OCI-LY3 (cell line): ENCODE measurements at regions not wholly inside any gene's neighbourhood (a gene's known extent, or its start where the extent isn't known, plus 50 kb on each side); places are given as distances from the start of the nearest gene placed in this dataset.

ENCODE experiments used
- H2AFZ ChIP-seq: fragments of 200-600, 300-600 bp; shearing (Covaris generic); 2 replicates; pipeline ENCODE4 v1.6.0; 2014; ENCODE audit warnings: antibody characterized with exemption, low read depth, low read length
- H3K27ac ChIP-seq: fragments of 200-600, 300-600 bp; sonication (generic); 2 replicates; pipeline ENCODE4 v1.5.1; 2014; ENCODE audit warnings: mild to moderate bottlenecking, low read length, moderate library complexity, mixed read lengths
- H3K27me3 ChIP-seq: fragments of 200-600, 300-600 bp; sonication (generic); 2 replicates; pipeline ENCODE4 v1.6.1; 2014; ENCODE audit warnings: low read depth, low read length, mixed read lengths
- H3K36me3 ChIP-seq: fragments of 200-600, 300-600 bp; sonication (generic); replicated peaks from 2 replicates; pipeline ENCODE3; 2014; ENCODE audit warnings: low read depth, low read length, mixed read lengths
- H3K4me1 ChIP-seq: fragments of 300-600, 200-600 bp; sonication (generic); 2 replicates; pipeline ENCODE4 v1.6.1; 2014; ENCODE audit warnings: low read length, mixed read lengths
- H3K4me2 ChIP-seq: fragments of 200-600, 300-600 bp; sonication (generic); 2 replicates; pipeline ENCODE4 v1.6.1; 2014; ENCODE audit warnings: low read length, mixed read lengths
- H3K4me3 ChIP-seq: fragments of 300-600, 200-600 bp; sonication (generic); 2 replicates; pipeline ENCODE4 v1.5.1; 2014; ENCODE audit warnings: antibody characterized with exemption, mild to moderate bottlenecking, low read length, moderate library complexity
- H3K79me2 ChIP-seq: fragments of 300-600, 200-600 bp; shearing (Covaris generic); 2 replicates; pipeline ENCODE4 v1.6.1; 2014; ENCODE audit warnings: mild to moderate bottlenecking, low read length, mixed read lengths
- H3K9ac ChIP-seq: fragments of 300-600, 200-600 bp; shearing (Covaris generic); 2 replicates; pipeline ENCODE4 v1.6.0; 2014; ENCODE audit warnings: mild to moderate bottlenecking, low read length, moderate library complexity
- H3K9me3 ChIP-seq: fragments of 200-600, 300-600 bp; shearing (Covaris generic); 2 replicates; pipeline ENCODE4 v1.6.1; 2014; ENCODE audit warnings: low read length, mixed read lengths; ENCODE audit not compliant: insufficient read depth
- H4K20me1 ChIP-seq: fragments of 200-600, 300-600 bp; sonication (generic); 2 replicates; pipeline ENCODE4 v1.6.1; 2016; ENCODE audit warnings: low read length, mixed read lengths; ENCODE audit not compliant: insufficient read depth
- EZH2phosphoT487 ChIP-seq: fragments of 200-600 bp; shearing (Covaris generic); IDR thresholded peaks from 2 replicates; pipeline ENCODE4 v1.6.1; 2018; ENCODE audit warnings: antibody characterized with exemption, mixed run types, low read depth
- TF ChIP-seq, protein P1 (sequence below): fragments of 200-600, 300-600 bp; sonication (generic); IDR thresholded peaks from 2 replicates; pipeline ENCODE4 v1.5.1; 2014; ENCODE audit warnings: antibody characterized with exemption, low read length, low read depth

DNA sequence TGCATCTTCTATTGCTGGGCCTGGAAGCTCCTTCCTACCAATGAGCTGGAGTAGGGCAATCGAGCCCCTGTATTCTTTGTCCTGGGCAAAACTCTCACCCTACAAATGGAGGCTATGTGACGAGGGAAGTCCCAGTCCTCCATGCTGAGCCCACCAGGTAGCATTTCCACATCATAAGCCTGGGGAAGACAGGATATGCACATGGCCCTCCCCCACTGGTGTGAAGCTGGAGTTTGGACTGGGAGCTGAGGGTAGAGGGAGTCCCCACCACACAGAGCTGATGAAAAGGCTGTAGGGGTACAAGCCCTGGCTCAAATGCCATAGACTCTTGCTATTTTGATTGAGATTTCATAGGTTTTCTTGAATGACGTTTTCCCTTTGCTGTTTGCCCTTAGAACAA lies 99.5 kb upstream of the FOXC1 start:
- no peaks in the 10 kb centered on the region for H3K4me1 ChIP-seq
- TF ChIP-seq, protein P1, sequence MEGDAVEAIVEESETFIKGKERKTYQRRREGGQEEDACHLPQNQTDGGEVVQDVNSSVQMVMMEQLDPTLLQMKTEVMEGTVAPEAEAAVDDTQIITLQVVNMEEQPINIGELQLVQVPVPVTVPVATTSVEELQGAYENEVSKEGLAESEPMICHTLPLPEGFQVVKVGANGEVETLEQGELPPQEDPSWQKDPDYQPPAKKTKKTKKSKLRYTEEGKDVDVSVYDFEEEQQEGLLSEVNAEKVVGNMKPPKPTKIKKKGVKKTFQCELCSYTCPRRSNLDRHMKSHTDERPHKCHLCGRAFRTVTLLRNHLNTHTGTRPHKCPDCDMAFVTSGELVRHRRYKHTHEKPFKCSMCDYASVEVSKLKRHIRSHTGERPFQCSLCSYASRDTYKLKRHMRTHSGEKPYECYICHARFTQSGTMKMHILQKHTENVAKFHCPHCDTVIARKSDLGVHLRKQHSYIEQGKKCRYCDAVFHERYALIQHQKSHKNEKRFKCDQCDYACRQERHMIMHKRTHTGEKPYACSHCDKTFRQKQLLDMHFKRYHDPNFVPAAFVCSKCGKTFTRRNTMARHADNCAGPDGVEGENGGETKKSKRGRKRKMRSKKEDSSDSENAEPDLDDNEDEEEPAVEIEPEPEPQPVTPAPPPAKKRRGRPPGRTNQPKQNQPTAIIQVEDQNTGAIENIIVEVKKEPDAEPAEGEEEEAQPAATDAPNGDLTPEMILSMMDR = no peak
- no peak for TF ChIP-seq EZH2phosphoT487
- H3K27ac ChIP-seq = no peak overlapping the region
- H3K27me3 ChIP-seq = no peaks in the 10 kb centered on the region
- H3K4me3 ChIP-seq = no peak overlapping the region
- H4K20me1 ChIP-seq = no peaks in the 10 kb centered on the region
- no peaks in the 10 kb centered on the region for H3K79me2 ChIP-seq
- H3K9me3 ChIP-seq = no peaks in the 10 kb centered on the region
- H3K36me3 ChIP-seq = no peaks in the 10 kb centered on the region
- no peak overlapping the region for H3K9ac ChIP-seq
- no peak overlapping the region for H3K4me2 ChIP-seq
- H2AFZ ChIP-seq = no peak overlapping the region

DNA sequence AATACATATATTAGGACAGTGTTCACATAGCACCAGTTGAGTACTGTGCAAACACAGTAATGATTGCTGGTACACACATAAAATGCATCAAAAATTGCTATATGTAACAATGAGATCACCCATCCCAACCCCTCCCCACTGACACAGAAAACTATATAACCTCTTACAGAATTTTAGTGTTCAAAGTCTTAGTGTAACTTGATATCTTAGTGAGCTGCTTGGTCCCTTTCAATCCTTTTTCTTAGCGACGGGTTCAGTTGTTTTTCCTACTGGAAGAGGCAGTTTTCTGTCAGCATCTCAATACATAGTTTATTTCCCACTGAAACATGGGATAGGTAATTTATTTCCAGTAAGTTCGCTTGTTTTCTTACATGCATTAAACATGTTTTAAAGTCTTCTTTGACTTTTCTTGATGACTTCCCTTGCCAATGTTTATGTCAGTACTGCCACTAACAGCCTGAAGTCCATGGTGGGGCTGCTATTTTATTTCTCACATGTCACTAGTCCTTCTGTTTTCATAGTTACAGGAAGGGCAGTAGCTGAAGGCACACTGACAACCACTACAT lies 96.4 kb upstream of the FOXC1 start:
- Histone ChIP-seq H3K9me3 (no peaks in the 10 kb centered on the region), H3K36me3 (no peaks in the 10 kb centered on the region), H3K27ac (no peak overlapping the region), H2AFZ (no peak overlapping the region), H3K27me3 (no peaks in the 10 kb centered on the region), H4K20me1 (no peaks in the 10 kb centered on the region), H3K4me2 (no peak overlapping the region), H3K4me3 (no peak overlapping the region), H3K4me1 (no peaks in the 10 kb centered on the region), H3K9ac (no peak overlapping the region), H3K79me2 (no peaks in the 10 kb centered on the region)
- TF ChIP-seq EZH2phosphoT487 = no peak
- TF ChIP-seq, protein P1 = no peak

GRCh38 chr6:1514078-1514477 lies 95.6 kb upstream of the FOXC1 start:
- no peaks in the 10 kb centered on the region for H3K79me2 ChIP-seq
- H3K36me3 ChIP-seq = no peaks in the 10 kb centered on the region
- TF ChIP-seq, protein P1 = no peak
- TF ChIP-seq EZH2phosphoT487 = no peak
- H3K9me3 ChIP-seq = no peaks in the 10 kb centered on the region
- no peak overlapping the region for H3K9ac ChIP-seq
- no peak overlapping the region for H2AFZ ChIP-seq
- no peaks in the 10 kb centered on the region for H3K27me3 ChIP-seq
- no peaks in the 10 kb centered on the region for H4K20me1 ChIP-seq
- no peak overlapping the region for H3K4me2 ChIP-seq
- H3K4me3 ChIP-seq = no peak overlapping the region
- H3K27ac ChIP-seq = no peak overlapping the region
- no peaks in the 10 kb centered on the region for H3K4me1 ChIP-seq

DNA sequence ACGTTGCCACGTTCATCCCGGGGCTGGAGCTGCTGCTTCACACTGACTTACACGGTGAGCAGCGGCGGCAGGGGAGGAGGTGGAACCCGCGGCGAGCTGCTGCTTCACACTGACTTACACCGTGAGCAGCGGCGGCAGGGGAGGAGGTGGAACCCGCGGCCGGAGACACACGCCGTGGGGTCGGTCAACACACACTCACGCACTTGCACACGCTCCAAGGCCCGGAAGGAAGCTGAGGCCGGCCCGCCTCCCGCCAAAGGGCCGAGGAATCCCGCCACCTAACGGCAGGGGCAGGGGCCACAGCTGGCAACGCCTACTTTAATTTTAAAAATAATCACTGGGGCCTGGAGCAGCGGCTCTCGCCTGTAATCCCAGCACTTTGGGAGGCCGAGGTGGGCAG lies 94.4 kb upstream of the FOXC1 start:
- no peak overlapping the region for H2AFZ ChIP-seq
- no peak overlapping the region for H3K4me2 ChIP-seq
- no peaks in the 10 kb centered on the region for H3K27me3 ChIP-seq
- no peaks in the 10 kb centered on the region for H3K36me3 ChIP-seq
- TF ChIP-seq, protein P1 = no peak
- no peak for TF ChIP-seq EZH2phosphoT487
- no peaks in the 10 kb centered on the region for H3K4me1 ChIP-seq
- H4K20me1 ChIP-seq = no peaks in the 10 kb centered on the region
- H3K9ac ChIP-seq = no peak overlapping the region
- H3K4me3 ChIP-seq = no peak overlapping the region
- no peak overlapping the region for H3K27ac ChIP-seq
- H3K9me3 ChIP-seq = no peaks in the 10 kb centered on the region
- no peaks in the 10 kb centered on the region for H3K79me2 ChIP-seq
